Thoracic aorta (tissue), 2 donors: ENCODE measurements at regions not wholly inside any gene's neighbourhood (a gene's known extent, or its start where the extent isn't known, plus 50 kb on each side); places are given as distances from the start of the nearest gene placed in this dataset.

Experiments used
- ATAC-seq: fragments of 150-250 bp; one replicate; pipeline ENCODE4 v1.8.0; 2017; ENCODE audit warnings: low read depth; ENCODE audit not compliant: insufficient number of reproducible peaks, low FRiP score
- DNase-seq: peaks from one replicate; pipeline ENCODE4 v3.0.0-alpha.2; 2020; ENCODE audit warnings: low spot score
- H3K27ac ChIP-seq, 2 donors: fragments of 200-600 bp; sonication (generic); 1 replicate in 1 of 2; 2 replicates in 1 of 2; pipeline ENCODE4 v1.5.1; 2016; ENCODE audit warnings: mild to moderate bottlenecking in 2 of 2, moderate library complexity in 2 of 2
- H3K27me3 ChIP-seq: fragments of 200-600 bp; sonication (generic); replicated peaks from 2 replicates; pipeline ENCODE4 v1.6.0; 2016; ENCODE audit warnings: mild to moderate bottlenecking; ENCODE audit not compliant: insufficient read depth
- H3K36me3 ChIP-seq: fragments of 200-600 bp; sonication (generic); one replicate; pipeline ENCODE4 v1.5.1; 2016
- H3K4me1 ChIP-seq, 2 donors: fragments of 200-600 bp; sonication (generic); 1 replicate in 1 of 2; 2 replicates in 1 of 2; pipeline versions ENCODE4 v1.5.1 to v1.6.0; 2016; ENCODE audit warnings: low read depth in 2 of 2, mild to moderate bottlenecking in 1 of 2; ENCODE audit not compliant: control insufficient read depth in 1 of 2
- H3K4me3 ChIP-seq: fragments of 200-600 bp; sonication (generic); 2 replicates; pipeline ENCODE4 v1.5.1; 2016; ENCODE audit warnings: mild to moderate bottlenecking
- H3K9me3 ChIP-seq: fragments of 200-600 bp; sonication (generic); 2 replicates; pipeline ENCODE4 v1.5.1; 2016
- CTCF ChIP-seq: fragments of 200-600 bp; sonication (generic); IDR thresholded peaks from one replicate; pipeline ENCODE4 v1.5.1; 2019; ENCODE audit warnings: antibody characterized with exemption

GRCh38 chr3:25350725-25351114 lies 77.3 kb upstream of the RARB start:
- ATAC-seq (no peak), DNase-seq (no peak)
- Histone ChIP-seq H3K4me3 (no peak overlapping the region), H3K36me3 (no peaks in the 10 kb centered on the region), H3K4me1 (peaks cover 6 to 17% of the 10 kb centered on the region in 2 donors), H3K9me3 (no peaks in the 10 kb centered on the region), H3K27me3 (no peaks in the 10 kb centered on the region), H3K27ac (no peak overlapping the region)
- no peak for TF ChIP-seq CTCF

- Histone ChIP-seq H3K36me3 (no peaks in the 10 kb centered on the region), H3K4me1 (peaks cover 6 to 17% of the 10 kb centered on the region in 2 donors), H3K27me3 (no peaks in the 10 kb centered on the region), H3K9me3 (no peaks in the 10 kb centered on the region), H3K27ac (no peak overlapping the region), H3K4me3 (no peak overlapping the region)
- no peak for TF ChIP-seq CTCF
- ATAC-seq: no peak
- no peak for DNase-seq
Measured at GRCh38 chr3:25354071-25354470, 74.0 kb upstream of the RARB start.

- Histone ChIP-seq H3K36me3 (no peaks in the 10 kb centered on the region), H3K27ac (no peak overlapping the region), H3K4me3 (peak overlapping the region; percentile 34), H3K9me3 (no peaks in the 10 kb centered on the region), H3K4me1 (peaks cover 6 to 17% of the 10 kb centered on the region in 2 donors), H3K27me3 (no peaks in the 10 kb centered on the region)
- ATAC-seq (no peak), DNase-seq (no peak)
- no peak for TF ChIP-seq CTCF
Measured at GRCh38 chr3:25355034-25355885, 72.8 kb upstream of the RARB start.

- H3K36me3 ChIP-seq: no peaks in the 10 kb centered on the region
- no peaks in the 10 kb centered on the region for H3K9me3 ChIP-seq
- peaks cover 6 to 17% of the 10 kb centered on the region in 2 donors for H3K4me1 ChIP-seq
- H3K4me3 ChIP-seq: no peak overlapping the region
- no peaks in the 10 kb centered on the region for H3K27me3 ChIP-seq
- ATAC-seq: no peak
- TF ChIP-seq CTCF: no peak
- DNase-seq: no peak
- H3K27ac ChIP-seq: no peak overlapping the region
Measured at GRCh38 chr3:25355998-25356397, 72.1 kb upstream of the RARB start.

GRCh38 chr3:25362118-25362517 lies 65.9 kb upstream of the RARB start:
- no peaks in the 10 kb centered on the region for H3K9me3 ChIP-seq
- H3K27me3 ChIP-seq: no peaks in the 10 kb centered on the region
- no peak for TF ChIP-seq CTCF
- no peaks in the 10 kb centered on the region for H3K36me3 ChIP-seq
- H3K27ac ChIP-seq: no peak overlapping the region
- DNase-seq: no peak
- no peak overlapping the region for H3K4me3 ChIP-seq
- H3K4me1 ChIP-seq: no peaks in the 10 kb centered on the region
- no peak for ATAC-seq
